ENCODE measurements at regions not wholly inside any gene's neighbourhood (a gene's known extent, or its start where the extent isn't known, plus 50 kb on each side); places are given as distances from the start of the nearest gene placed in this dataset.

- H3K9me3 ChIP-seq (ENCODE audit: control insufficient read depth in 3 of 3, low read length in 3 of 3): peaks cover 0 to 2% (median 0%) of the 10 kb centered on the region in 3 donors
- no peak overlapping the region for H3K27ac ChIP-seq (ENCODE audit: low read depth, low read length)
- no peak overlapping the region for H3K4me3 ChIP-seq (ENCODE audit: low read length in 3 of 3)
- no peaks in the 10 kb centered on the region for H3K36me3 ChIP-seq (ENCODE audit: control insufficient read depth in 3 of 3, insufficient read depth in 3 of 3, low read length in 3 of 3)
- H3K4me1 ChIP-seq (ENCODE audit: control insufficient read depth in 3 of 3, insufficient read depth in 3 of 3, low read length in 3 of 3): no peaks in the 10 kb centered on the region
- peaks cover 0 to 2% (median 0%) of the 10 kb centered on the region in 3 donors for H3K27me3 ChIP-seq (ENCODE audit: control insufficient read depth in 3 of 3, insufficient read depth in 3 of 3, low read length in 3 of 3)
- H3K9ac ChIP-seq (ENCODE audit: low read depth in 1 of 3, low read length in 3 of 3): no peak overlapping the region
Observed at GRCh38 chr5:163595932-163596607, 90.7 kb downstream of the MAT2B start.

GRCh38 chr5:163596608-163597315 lies 91.3 kb downstream of the MAT2B start:
- H3K9me3 ChIP-seq (ENCODE audit: control insufficient read depth in 3 of 3, low read length in 3 of 3): peaks cover 0 to 2% (median 0%) of the 10 kb centered on the region in 3 donors
- no peak overlapping the region for H3K4me3 ChIP-seq (ENCODE audit: low read length in 3 of 3)
- peaks cover 0 to 2% (median 0%) of the 10 kb centered on the region in 3 donors for H3K27me3 ChIP-seq (ENCODE audit: control insufficient read depth in 3 of 3, insufficient read depth in 3 of 3, low read length in 3 of 3)
- no peak overlapping the region for H3K27ac ChIP-seq (ENCODE audit: low read depth, low read length)
- no peak overlapping the region for H3K9ac ChIP-seq (ENCODE audit: low read depth in 1 of 3, low read length in 3 of 3)
- H3K4me1 ChIP-seq (ENCODE audit: control insufficient read depth in 3 of 3, insufficient read depth in 3 of 3, low read length in 3 of 3): no peaks in the 10 kb centered on the region
- no peaks in the 10 kb centered on the region for H3K36me3 ChIP-seq (ENCODE audit: control insufficient read depth in 3 of 3, insufficient read depth in 3 of 3, low read length in 3 of 3)

- Histone ChIP-seq H3K36me3 (ENCODE audit: control insufficient read depth in 3 of 3, insufficient read depth in 3 of 3, low read length in 3 of 3) (no peaks in the 10 kb centered on the region), H3K9ac (ENCODE audit: low read depth in 1 of 3, low read length in 3 of 3) (no peak overlapping the region), H3K4me1 (ENCODE audit: control insufficient read depth in 3 of 3, insufficient read depth in 3 of 3, low read length in 3 of 3) (no peaks in the 10 kb centered on the region), H3K27ac (ENCODE audit: low read depth, low read length) (no peak overlapping the region), H3K27me3 (ENCODE audit: control insufficient read depth in 3 of 3, insufficient read depth in 3 of 3, low read length in 3 of 3) (no peaks in the 10 kb centered on the region), H3K4me3 (ENCODE audit: low read length in 3 of 3) (no peak overlapping the region), H3K9me3 (ENCODE audit: control insufficient read depth in 3 of 3, low read length in 3 of 3) (no peaks in the 10 kb centered on the region)
Observed at GRCh38 chr5:163604013-163604412, 98.6 kb downstream of the MAT2B start.

GRCh38 chr5:163607256-163607655 lies 101.8 kb downstream of the MAT2B start:
- H3K9ac ChIP-seq (ENCODE audit: low read depth in 1 of 3, low read length in 3 of 3): no peak overlapping the region
- no peaks in the 10 kb centered on the region for H3K36me3 ChIP-seq (ENCODE audit: control insufficient read depth in 3 of 3, insufficient read depth in 3 of 3, low read length in 3 of 3)

DNA sequence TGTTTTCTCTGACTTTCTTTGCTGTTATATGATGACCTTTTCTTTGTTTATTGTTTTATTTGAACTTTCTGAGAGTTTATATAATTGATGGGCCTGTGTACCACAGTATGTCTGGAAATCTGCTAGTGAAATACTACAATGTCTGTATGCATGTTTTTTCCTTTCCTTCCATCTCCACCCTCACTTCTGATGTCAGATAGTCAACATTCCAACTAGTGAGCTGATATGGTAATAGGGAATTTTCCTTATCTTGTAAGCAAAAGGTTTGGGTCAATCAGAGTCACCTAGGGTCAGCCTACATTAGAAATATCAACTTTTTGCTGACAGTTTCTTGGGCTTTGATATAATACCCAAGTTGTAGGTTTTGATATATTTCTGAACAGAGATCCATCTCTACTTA lies 103.2 kb downstream of the MAT2B start:
- no peak overlapping the region for H3K9ac ChIP-seq (ENCODE audit: low read depth in 1 of 3, low read length in 3 of 3)

More at GRCh38 chr5:163607256-163607655, 101.8 kb downstream of the MAT2B start:
- H3K27ac ChIP-seq (ENCODE audit: low read depth, low read length): no peak overlapping the region
- H3K9me3 ChIP-seq (ENCODE audit: control insufficient read depth in 3 of 3, low read length in 3 of 3): no peaks in the 10 kb centered on the region
- no peaks in the 10 kb centered on the region for H3K27me3 ChIP-seq (ENCODE audit: control insufficient read depth in 3 of 3, insufficient read depth in 3 of 3, low read length in 3 of 3)
- no peaks in the 10 kb centered on the region for H3K4me1 ChIP-seq (ENCODE audit: control insufficient read depth in 3 of 3, insufficient read depth in 3 of 3, low read length in 3 of 3)
- H3K4me3 ChIP-seq (ENCODE audit: low read length in 3 of 3): no peak overlapping the region

DNA sequence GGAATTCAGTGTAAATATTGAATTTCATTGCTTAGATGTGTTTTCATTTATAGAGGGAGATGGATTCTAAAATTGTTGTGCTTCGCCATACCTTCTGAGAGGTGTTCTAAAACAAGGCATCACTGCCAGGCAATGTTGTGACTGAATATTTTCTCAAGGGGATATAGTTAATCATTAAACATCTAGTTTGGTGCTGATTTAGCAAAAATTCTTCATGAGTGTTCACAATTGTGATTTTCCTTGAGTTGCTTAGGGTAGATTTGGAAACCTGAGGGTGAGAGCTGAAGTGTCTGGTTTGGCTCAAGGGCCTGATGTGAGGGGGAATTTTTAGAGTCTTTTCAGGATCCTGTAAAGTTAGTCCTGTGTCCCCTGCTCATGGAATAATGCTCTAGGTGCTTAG lies 104.5 kb downstream of the MAT2B start:
- no peaks in the 10 kb centered on the region for H3K36me3 ChIP-seq (ENCODE audit: control insufficient read depth in 3 of 3, insufficient read depth in 3 of 3, low read length in 3 of 3)
- no peak overlapping the region for H3K27ac ChIP-seq (ENCODE audit: low read depth, low read length)
- no peak overlapping the region for H3K9ac ChIP-seq (ENCODE audit: low read depth in 1 of 3, low read length in 3 of 3)
- H3K4me1 ChIP-seq (ENCODE audit: control insufficient read depth in 3 of 3, insufficient read depth in 3 of 3, low read length in 3 of 3): no peaks in the 10 kb centered on the region
- H3K4me3 ChIP-seq (ENCODE audit: low read length in 3 of 3): no peak overlapping the region
- no peaks in the 10 kb centered on the region for H3K9me3 ChIP-seq (ENCODE audit: control insufficient read depth in 3 of 3, low read length in 3 of 3)
- H3K27me3 ChIP-seq (ENCODE audit: control insufficient read depth in 3 of 3, insufficient read depth in 3 of 3, low read length in 3 of 3): no peaks in the 10 kb centered on the region

More for the DNA sequence above, 103.2 kb downstream of the MAT2B start:
- Histone ChIP-seq H3K27me3 (ENCODE audit: control insufficient read depth in 3 of 3, insufficient read depth in 3 of 3, low read length in 3 of 3) (no peaks in the 10 kb centered on the region), H3K4me3 (ENCODE audit: low read length in 3 of 3) (no peak overlapping the region), H3K9me3 (ENCODE audit: control insufficient read depth in 3 of 3, low read length in 3 of 3) (no peaks in the 10 kb centered on the region), H3K36me3 (ENCODE audit: control insufficient read depth in 3 of 3, insufficient read depth in 3 of 3, low read length in 3 of 3) (no peaks in the 10 kb centered on the region), H3K27ac (ENCODE audit: low read depth, low read length) (no peak overlapping the region), H3K4me1 (ENCODE audit: control insufficient read depth in 3 of 3, insufficient read depth in 3 of 3, low read length in 3 of 3) (no peaks in the 10 kb centered on the region)

- Histone ChIP-seq H3K27me3 (ENCODE audit: control insufficient read depth in 3 of 3, insufficient read depth in 3 of 3, low read length in 3 of 3) (no peaks in the 10 kb centered on the region), H3K9me3 (ENCODE audit: control insufficient read depth in 3 of 3, low read length in 3 of 3) (no peaks in the 10 kb centered on the region), H3K27ac (ENCODE audit: low read depth, low read length) (no peak overlapping the region), H3K36me3 (ENCODE audit: control insufficient read depth in 3 of 3, insufficient read depth in 3 of 3, low read length in 3 of 3) (no peaks in the 10 kb centered on the region), H3K4me1 (ENCODE audit: control insufficient read depth in 3 of 3, insufficient read depth in 3 of 3, low read length in 3 of 3) (no peaks in the 10 kb centered on the region), H3K9ac (ENCODE audit: low read depth in 1 of 3, low read length in 3 of 3) (no peak overlapping the region), H3K4me3 (ENCODE audit: low read length in 3 of 3) (no peak overlapping the region)
Observed at GRCh38 chr5:163612358-163613149, 107.1 kb downstream of the MAT2B start.

DNA sequence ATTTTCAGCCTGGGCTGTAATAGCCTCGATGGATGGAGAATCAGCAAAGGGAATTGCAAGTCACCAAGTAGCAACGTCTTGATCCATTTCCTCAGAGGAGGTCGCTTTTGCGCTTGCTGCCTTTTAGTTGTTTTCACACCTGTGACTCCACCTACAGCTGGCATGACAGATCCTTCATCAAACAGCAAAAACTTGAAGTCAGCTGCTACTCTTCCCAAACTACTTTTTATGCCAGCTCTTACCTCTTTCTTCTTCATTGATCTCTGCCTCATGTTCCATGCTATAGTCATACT lies 107.7 kb downstream of the MAT2B start:
- no peaks in the 10 kb centered on the region for H3K27me3 ChIP-seq (ENCODE audit: control insufficient read depth in 3 of 3, insufficient read depth in 3 of 3, low read length in 3 of 3)
- H3K4me1 ChIP-seq (ENCODE audit: control insufficient read depth in 3 of 3, insufficient read depth in 3 of 3, low read length in 3 of 3): no peaks in the 10 kb centered on the region
- no peak overlapping the region for H3K27ac ChIP-seq (ENCODE audit: low read depth, low read length)
- no peaks in the 10 kb centered on the region for H3K36me3 ChIP-seq (ENCODE audit: control insufficient read depth in 3 of 3, insufficient read depth in 3 of 3, low read length in 3 of 3)
- no peak overlapping the region for H3K9ac ChIP-seq (ENCODE audit: low read depth in 1 of 3, low read length in 3 of 3)
- no peak overlapping the region for H3K4me3 ChIP-seq (ENCODE audit: low read length in 3 of 3)
- H3K9me3 ChIP-seq (ENCODE audit: control insufficient read depth in 3 of 3, low read length in 3 of 3): no peaks in the 10 kb centered on the region

DNA sequence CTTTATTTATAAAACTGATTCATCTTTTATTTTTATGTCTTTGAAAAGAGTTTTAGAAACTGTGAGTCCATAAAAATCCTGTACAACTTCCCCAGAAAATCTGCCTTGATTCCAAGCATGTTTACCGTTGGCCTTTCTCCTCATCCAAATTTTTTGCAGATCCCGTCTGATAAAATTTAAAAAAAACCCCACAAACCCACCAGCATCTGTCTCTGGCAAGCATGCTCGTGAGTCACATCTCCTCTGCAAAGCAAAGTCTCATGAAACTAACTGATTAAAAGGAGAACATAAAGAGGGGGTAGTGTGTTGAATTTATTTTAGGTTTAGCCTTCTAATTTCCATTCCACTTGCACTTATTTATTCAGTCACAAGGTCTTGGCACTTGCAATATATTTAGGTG lies 109.4 kb downstream of the MAT2B start:
- Histone ChIP-seq H3K4me3 (ENCODE audit: low read length in 3 of 3) (no peak overlapping the region), H3K9ac (ENCODE audit: low read depth in 1 of 3, low read length in 3 of 3) (no peak overlapping the region), H3K4me1 (ENCODE audit: control insufficient read depth in 3 of 3, insufficient read depth in 3 of 3, low read length in 3 of 3) (no peaks in the 10 kb centered on the region), H3K36me3 (ENCODE audit: control insufficient read depth in 3 of 3, insufficient read depth in 3 of 3, low read length in 3 of 3) (no peaks in the 10 kb centered on the region), H3K9me3 (ENCODE audit: control insufficient read depth in 3 of 3, low read length in 3 of 3) (no peaks in the 10 kb centered on the region), H3K27me3 (ENCODE audit: control insufficient read depth in 3 of 3, insufficient read depth in 3 of 3, low read length in 3 of 3) (no peaks in the 10 kb centered on the region), H3K27ac (ENCODE audit: low read depth, low read length) (no peak overlapping the region)

Measured in skeletal muscle tissue (tissue), 3 donors.